Esophagus squamous epithelium (tissue), 4 donors: ENCODE measurements at regions not wholly inside any gene's neighbourhood (a gene's known extent, or its start where the extent isn't known, plus 50 kb on each side); places are given as distances from the start of the nearest gene placed in this dataset.

Source experiments
- CTCF ChIP-seq, 6 experiments: fragments of 450-650 bp in 4 of 6; fragments of 200-600 bp in 2 of 6; sonication (generic) in 2 of 6; IDR thresholded peaks; one replicate each; pipeline ENCODE4 v1.5.1; 2016 to 2019; ENCODE audit warnings: antibody characterized with exemption in 6 of 6, mild to moderate bottlenecking in 4 of 6, moderate library complexity in 4 of 6
- POLR2A ChIP-seq, 4 donors: fragments of 450-650 bp; IDR thresholded peaks; one replicate each; pipeline ENCODE4 v1.6.1; 2017; ENCODE audit warnings: antibody characterized with exemption in 4 of 4, mild to moderate bottlenecking in 4 of 4, moderate library complexity in 3 of 4

- TF ChIP-seq CTCF (IDR thresholded peaks at IDR 0.05) (no peak), POLR2A (IDR thresholded peaks at IDR 0.05) (no peak)
Measured at GRCh38 chr4:110268790-110269189, 70.4 kb upstream of the ELOVL6 start.
